RWPE1 (cell line): ENCODE measurements at regions not wholly inside any gene's neighbourhood (a gene's known extent, or its start where the extent isn't known, plus 50 kb on each side); places are given as distances from the start of the nearest gene placed in this dataset.

Experiments used
- CTCF ChIA-PET: fragments of 350-600 bp; sonication (Branson Sonifier 250); formaldehyde crosslinking; extraction: SDS; loops from one replicate; lab custom pipeline; 2021; lab: Yijun Ruan, JAX
- POLR2A ChIA-PET: fragments of 400-600 bp; formaldehyde crosslinking; extraction: SDS; loops from one replicate; lab custom pipeline; 2020; ENCODE audit warnings: antibody characterized with exemption; ENCODE audit not compliant: low non-redundant PET; lab: Yijun Ruan, JAX
- DNase-seq: peaks from one replicate; pipeline ENCODE4 v3.0.0; 2012; ENCODE audit warnings: low spot score
- H3K27ac ChIP-seq: fragments of 450-650 bp; 2 replicates; pipeline ENCODE4 v1.5.1; 2017
- TF ChIP-seq, protein P1 (sequence below): fragments of 450-650 bp; conservative IDR thresholded peaks from 2 replicates; pipeline ENCODE4 v1.5.1; 2017; ENCODE audit warnings: low read depth, mild to moderate bottlenecking

DNA sequence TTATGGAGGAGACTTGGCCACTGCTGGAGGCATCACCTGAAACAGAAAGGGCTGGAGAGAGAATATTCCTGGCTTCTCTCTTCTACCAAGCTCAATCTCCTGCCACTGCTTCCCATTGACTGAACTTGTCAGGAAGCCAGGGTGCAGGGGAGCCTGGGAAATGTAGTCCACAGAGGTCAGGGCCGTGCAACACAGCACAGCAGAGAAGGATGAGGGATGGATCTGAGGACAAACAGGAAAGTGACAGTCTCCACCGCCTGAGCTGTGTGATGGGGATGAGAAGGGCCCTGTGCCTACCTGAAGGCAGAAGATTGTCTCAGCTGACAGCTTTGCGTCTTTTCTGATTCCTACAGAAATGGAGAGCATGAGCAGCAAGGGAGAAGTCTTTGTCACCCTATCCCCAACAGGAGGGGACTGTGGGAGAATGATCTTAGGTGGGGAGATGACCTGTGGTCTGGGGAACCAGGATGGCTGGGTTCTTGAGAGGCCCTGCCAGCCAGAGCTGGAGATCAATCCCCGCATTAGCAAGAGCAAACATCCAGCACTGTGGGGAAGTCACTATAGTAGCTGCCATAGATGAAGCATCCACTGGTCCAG lies 114.2 kb downstream of the SNX5 start:
- TF ChIP-seq, protein P1, sequence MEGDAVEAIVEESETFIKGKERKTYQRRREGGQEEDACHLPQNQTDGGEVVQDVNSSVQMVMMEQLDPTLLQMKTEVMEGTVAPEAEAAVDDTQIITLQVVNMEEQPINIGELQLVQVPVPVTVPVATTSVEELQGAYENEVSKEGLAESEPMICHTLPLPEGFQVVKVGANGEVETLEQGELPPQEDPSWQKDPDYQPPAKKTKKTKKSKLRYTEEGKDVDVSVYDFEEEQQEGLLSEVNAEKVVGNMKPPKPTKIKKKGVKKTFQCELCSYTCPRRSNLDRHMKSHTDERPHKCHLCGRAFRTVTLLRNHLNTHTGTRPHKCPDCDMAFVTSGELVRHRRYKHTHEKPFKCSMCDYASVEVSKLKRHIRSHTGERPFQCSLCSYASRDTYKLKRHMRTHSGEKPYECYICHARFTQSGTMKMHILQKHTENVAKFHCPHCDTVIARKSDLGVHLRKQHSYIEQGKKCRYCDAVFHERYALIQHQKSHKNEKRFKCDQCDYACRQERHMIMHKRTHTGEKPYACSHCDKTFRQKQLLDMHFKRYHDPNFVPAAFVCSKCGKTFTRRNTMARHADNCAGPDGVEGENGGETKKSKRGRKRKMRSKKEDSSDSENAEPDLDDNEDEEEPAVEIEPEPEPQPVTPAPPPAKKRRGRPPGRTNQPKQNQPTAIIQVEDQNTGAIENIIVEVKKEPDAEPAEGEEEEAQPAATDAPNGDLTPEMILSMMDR = no peak
- H3K27ac ChIP-seq = no peak overlapping the region
- POLR2A ChIA-PET = interaction anchor here (0.7 kb wide), 1 partner anchor 21 kb away, joined by 3 read pairs; no protein-coding TSS in a partner anchor

DNA sequence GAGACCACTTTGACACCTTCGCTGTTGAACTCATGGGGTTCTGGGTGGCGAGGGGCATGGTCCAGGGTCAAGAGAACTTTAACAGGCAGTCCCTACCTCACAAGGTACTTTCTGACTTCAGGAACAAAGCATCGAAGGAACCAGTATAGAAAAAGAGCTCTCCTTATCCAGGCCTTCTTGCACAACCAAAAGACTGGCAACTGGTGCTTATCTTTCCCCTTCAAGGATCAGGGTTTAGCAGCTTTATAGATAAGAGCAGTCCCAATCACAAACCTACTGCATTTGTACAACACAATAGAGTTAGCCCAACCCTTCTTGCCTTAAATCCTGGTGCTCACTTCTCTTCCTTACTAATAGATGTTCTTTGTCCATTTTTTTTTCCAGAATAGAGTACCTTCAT lies 116.3 kb downstream of the SNX5 start:
- no peak for DNase-seq
- TF ChIP-seq, protein P1 = no peak
- ChIA-PET CTCF (no interaction called here), POLR2A (no interaction called here)
- no peak overlapping the region for H3K27ac ChIP-seq

More for the DNA sequence above, 114.2 kb downstream of the SNX5 start:
- peak; percentile 36 for DNase-seq
- CTCF ChIA-PET = no interaction called here

DNA sequence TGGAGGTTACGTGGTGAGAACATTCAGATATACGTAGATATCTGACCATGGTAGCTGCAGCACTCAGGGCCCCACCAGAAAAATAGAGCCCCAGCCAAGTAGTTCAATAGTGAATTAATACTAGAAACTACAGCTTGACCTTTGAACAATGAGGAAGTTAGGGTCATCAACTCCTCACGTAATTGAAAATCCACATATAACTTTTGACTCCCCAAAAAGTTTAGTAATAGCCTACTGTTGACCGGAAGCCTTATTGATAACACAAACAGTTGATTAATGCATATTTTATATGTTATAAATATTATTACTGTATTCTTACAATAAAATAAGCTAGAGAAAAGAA lies 117.9 kb downstream of the SNX5 start:
- ChIA-PET POLR2A (no interaction called here), CTCF (no interaction called here)
- TF ChIP-seq, protein P1 = no peak
- DNase-seq = no peak
- peak overlapping the region; percentile 75; the same call in 1 of the 2 replicates for H3K27ac ChIP-seq

DNA sequence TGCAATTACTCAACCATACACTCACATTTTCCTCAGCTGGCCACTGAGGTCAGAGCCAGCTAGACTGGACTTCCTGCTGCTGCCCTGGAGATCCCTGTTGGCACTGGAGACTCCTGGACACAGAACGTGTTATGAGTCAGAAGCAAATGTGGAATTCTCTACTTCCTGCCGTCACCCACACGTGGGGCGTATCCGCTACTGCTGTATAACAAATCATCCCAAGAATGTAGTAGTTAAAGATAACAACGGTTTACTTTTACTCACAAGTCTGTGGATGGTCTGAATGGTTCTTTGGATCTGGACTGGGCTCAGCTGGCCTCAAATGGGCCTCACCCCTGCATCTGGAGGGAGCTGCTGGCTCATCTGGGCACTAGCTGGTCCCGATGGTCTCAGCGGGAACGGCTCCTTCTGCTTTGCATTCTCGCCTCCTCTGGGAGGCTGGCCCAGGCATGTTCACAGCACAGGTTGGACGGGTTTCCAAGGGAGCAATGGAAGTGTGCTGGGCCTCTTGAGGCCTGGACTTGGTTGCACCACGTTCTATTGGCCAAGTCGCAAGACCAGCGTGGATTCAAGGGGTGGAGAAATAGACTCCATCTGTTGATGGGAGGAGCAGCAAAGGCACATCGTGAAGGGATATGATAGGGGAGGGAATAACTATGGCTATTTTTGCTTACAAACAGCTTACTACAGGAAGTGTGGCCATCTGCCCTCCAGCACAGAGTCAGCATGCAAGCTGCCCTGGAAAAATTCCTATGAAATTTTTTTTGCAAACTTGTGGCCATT lies 118.5 kb downstream of the SNX5 start:
- TF ChIP-seq, protein P1 = no peak
- peak overlapping the region; percentile 75 for H3K27ac ChIP-seq
- DNase-seq = peak; percentile 92
- CTCF ChIA-PET = no interaction called here
- POLR2A ChIA-PET = no interaction called here

DNA sequence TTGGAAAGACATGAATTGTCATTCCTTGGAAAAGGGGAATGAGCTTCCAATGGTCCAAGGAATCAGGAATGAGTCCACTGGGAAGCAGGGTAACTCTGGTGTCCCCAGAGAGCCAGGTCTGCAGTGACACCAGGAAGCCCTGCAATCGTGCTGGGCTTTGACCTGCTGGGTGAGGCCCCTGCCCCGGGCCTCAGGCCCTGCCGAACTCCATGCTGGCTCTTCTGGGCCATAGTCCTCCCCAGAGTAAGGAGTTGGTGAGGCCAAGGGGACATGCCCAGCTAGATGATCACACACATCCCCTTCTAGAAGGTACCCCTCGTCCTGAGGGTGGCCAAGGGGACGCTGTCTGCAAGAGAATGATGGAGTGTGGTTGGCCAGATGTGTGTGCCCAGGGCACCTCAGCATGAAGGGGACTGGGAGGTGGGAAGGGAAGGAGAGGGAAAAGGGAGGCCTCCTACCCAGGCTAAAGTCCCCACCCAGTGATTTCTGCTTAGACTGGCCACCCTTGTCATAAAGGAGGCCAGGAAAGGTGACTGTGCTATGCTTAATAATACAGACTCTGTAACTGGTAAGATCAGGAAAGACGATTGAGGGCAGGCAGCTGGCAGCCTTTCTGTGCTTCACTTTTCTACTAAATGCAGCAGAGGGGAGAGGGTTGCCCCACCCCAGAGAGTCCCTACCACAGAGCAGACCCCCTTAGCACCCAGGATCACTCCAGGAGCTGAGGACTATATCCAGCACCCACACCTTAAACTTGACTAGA lies 119.3 kb downstream of the SNX5 start:
- ChIA-PET POLR2A (no interaction called here), CTCF (no interaction called here)
- no peak for DNase-seq
- TF ChIP-seq, protein P1 = no peak
- peak overlapping the region; percentile 75 for H3K27ac ChIP-seq

DNA sequence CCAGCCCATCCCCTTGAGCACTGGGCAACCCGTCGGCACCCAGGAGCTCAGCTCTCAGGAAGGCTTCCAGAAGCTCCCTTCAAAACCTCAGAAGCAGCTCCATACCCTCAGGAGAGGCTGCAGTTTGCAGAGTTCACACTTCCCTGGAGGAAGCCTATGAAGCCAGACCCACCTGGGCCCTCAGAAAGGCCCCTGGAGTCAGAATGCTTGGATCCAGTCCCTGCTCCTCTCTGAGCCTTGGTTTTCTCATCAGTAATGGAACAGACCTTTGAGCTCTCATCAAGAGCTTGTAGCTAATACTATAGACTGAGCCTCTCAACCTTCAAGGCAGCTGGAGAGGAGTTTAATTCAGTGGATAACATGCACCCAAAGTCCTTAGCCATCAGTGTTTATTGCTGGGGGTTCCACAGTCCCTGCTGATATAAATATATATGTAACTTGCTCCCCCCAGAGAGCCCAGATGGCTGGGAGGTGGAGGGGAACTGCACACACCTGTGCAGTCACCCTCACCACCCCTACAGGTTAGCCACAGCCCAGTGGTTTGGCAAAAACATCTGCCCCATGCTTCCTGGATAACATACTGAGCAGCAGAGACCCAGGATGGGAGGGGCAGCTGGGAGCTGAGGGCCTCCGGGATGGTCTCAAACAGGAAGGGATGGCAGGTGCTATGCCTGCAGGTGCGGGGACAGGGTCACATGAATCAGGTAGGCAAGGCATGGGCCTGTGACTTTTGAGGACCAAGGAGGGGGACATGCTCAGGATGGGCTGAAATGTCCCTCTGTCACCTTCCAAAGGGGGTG lies 120.1 kb downstream of the SNX5 start:
- H3K27ac ChIP-seq = no peak overlapping the region; the same call in 1 of the 2 replicates
- TF ChIP-seq, protein P1 = no peak
- ChIA-PET POLR2A (no interaction called here), CTCF (no interaction called here)
- no peak for DNase-seq
